H1 (cell line): ENCODE measurements at regions not wholly inside any gene's neighbourhood (a gene's known extent, or its start where the extent isn't known, plus 50 kb on each side); places are given as distances from the start of the nearest gene placed in this dataset.

ENCODE experiments used
- CTCF ChIA-PET: fragments of 300-600 bp; sonication (Branson Sonifier 250); formaldehyde crosslinking; loops from one replicate; lab custom pipeline; 2021; ENCODE audit not compliant: partially characterized antibody; lab: Charles Lee
- POLR2A ChIA-PET: fragments of 300-600 bp; sonication (Branson Sonifier 250); formaldehyde crosslinking; loops from one replicate; lab custom pipeline; 2021; ENCODE audit warnings: inconsistent platforms; ENCODE audit not compliant: partially characterized antibody; lab: Charles Lee
- DNase-seq, 2 experiments: peaks; one replicate each; pipeline versions ENCODE4 v3.0.0 to v3.0.0-alpha.2; 2010 to 2022; ENCODE audit warnings: low spot score in 2 of 2, low read depth in 1 of 2, mixed read lengths in 1 of 2
- FAIRE-seq: peaks from 2 replicates; lab custom pipeline; 2011; peaks lifted over from hg19 to GRCh38; lab: Jason Lieb, UNC
- H2AFZ ChIP-seq: 2 replicates; pipeline ENCODE4 v1.8.1; 2012; ENCODE audit warnings: low read length, inconsistent platforms
- H2AK5ac ChIP-seq: 2 replicates; pipeline ENCODE4 v1.6.1; 2013; ENCODE audit warnings: low read depth, low read length
- H2BK120ac ChIP-seq: replicated peaks from 2 replicates; pipeline ENCODE3; 2013; ENCODE audit warnings: low read depth, low read length, inconsistent platforms
- H2BK12ac ChIP-seq: 2 replicates; pipeline ENCODE4 v1.6.1; 2013; ENCODE audit warnings: low read depth, low read length
- H2BK15ac ChIP-seq: 2 replicates; pipeline ENCODE4 v1.6.1; 2013; ENCODE audit warnings: low read length
- H2BK20ac ChIP-seq: 2 replicates; pipeline ENCODE4 v1.6.1; 2013; ENCODE audit warnings: low read length
- H2BK5ac ChIP-seq: 2 replicates; pipeline ENCODE4 v1.6.1; 2013; ENCODE audit warnings: low read depth, low read length
- H3K14ac ChIP-seq: 2 replicates; pipeline ENCODE4 v1.6.1; 2013; ENCODE audit warnings: inconsistent platforms; ENCODE audit not compliant: insufficient read length
- H3K18ac ChIP-seq: 2 replicates; pipeline ENCODE4 v1.6.1; 2013; ENCODE audit warnings: low read length; ENCODE audit errors: extremely low read depth
- H3K23ac ChIP-seq: 2 replicates; pipeline ENCODE4 v1.6.1; 2013; ENCODE audit warnings: inconsistent platforms; ENCODE audit not compliant: insufficient read length
- H3K23me2 ChIP-seq: 2 replicates; pipeline ENCODE4 v1.6.1; 2013; ENCODE audit warnings: low read depth, low read length
- H3K27ac ChIP-seq: 2 replicates; pipeline ENCODE4 v1.6.1; 2011; ENCODE audit warnings: low read depth, low read length, inconsistent platforms
- H3K27me3 ChIP-seq, 4 experiments: replicated peaks in 1 of 4; 1 replicate in 1 of 4; 2 replicates in 3 of 4; pipeline versions ENCODE4 v1.6.1 to v1.8.1; 2011 to 2013; ENCODE audit warnings: low read length in 3 of 4, mild to moderate bottlenecking in 3 of 4, inconsistent platforms in 2 of 4, mixed read lengths in 2 of 4, moderate library complexity in 1 of 4; ENCODE audit not compliant: control insufficient read depth in 3 of 4, insufficient read depth in 3 of 4; ENCODE audit errors: extremely low read depth in 1 of 4
- H3K36me3 ChIP-seq, 4 experiments: 2 replicates each; pipeline versions ENCODE4 v1.6.1 to v1.8.1; 2011 to 2013; ENCODE audit warnings: mild to moderate bottlenecking in 4 of 4, low read length in 3 of 4, moderate library complexity in 2 of 4, control low read depth in 1 of 4, inconsistent platforms in 1 of 4; ENCODE audit not compliant: insufficient read depth in 4 of 4, control insufficient read depth in 2 of 4
- H3K4ac ChIP-seq: replicated peaks from 2 replicates; pipeline ENCODE3; 2013; ENCODE audit warnings: low read length, low read depth, mixed read lengths, inconsistent platforms; ENCODE audit not compliant: insufficient read length
- H3K4me1 ChIP-seq, 4 experiments: replicated peaks in 1 of 4; 1 replicate in 1 of 4; 2 replicates in 3 of 4; pipeline versions ENCODE4 v1.6.1 to v1.8.1; 2011 to 2013; ENCODE audit warnings: low read length in 3 of 4, inconsistent platforms in 2 of 4, mixed read lengths in 1 of 4; ENCODE audit not compliant: insufficient read depth in 4 of 4, control insufficient read depth in 3 of 4
- H3K4me2 ChIP-seq, 2 experiments: 2 replicates each; pipeline versions ENCODE4 v1.6.1 to v1.8.1; 2011 to 2013; ENCODE audit warnings: low read depth in 2 of 2, low read length in 2 of 2, control low read depth in 1 of 2, inconsistent platforms in 1 of 2, mild to moderate bottlenecking in 1 of 2; ENCODE audit not compliant: insufficient read depth in 1 of 2
- H3K4me3 ChIP-seq, 4 experiments: fragments of 200-600, 300-600 bp in 1 of 4; sonication (generic), shearing (Covaris generic), sonication (Bioruptor Twin) in 1 of 4; 2 replicates each; pipeline versions ENCODE4 v1.5.1 to v1.8.1; 2011 to 2016; ENCODE audit warnings: low read length in 4 of 4, low read depth in 3 of 4, control low read depth in 2 of 4, inconsistent platforms in 2 of 4, mild to moderate bottlenecking in 2 of 4, mixed read lengths in 1 of 4, moderate library complexity in 1 of 4; ENCODE audit not compliant: insufficient read depth in 2 of 4; ENCODE audit errors: extremely low read depth in 1 of 4
- H3K56ac ChIP-seq: replicated peaks from 2 replicates; pipeline ENCODE3; 2013; ENCODE audit warnings: low read depth, mild to moderate bottlenecking, mixed read lengths, low read length, inconsistent platforms; ENCODE audit not compliant: insufficient read length
- H3K79me1 ChIP-seq: 2 replicates; pipeline ENCODE4 v1.6.1; 2013; ENCODE audit warnings: low read depth, low read length, control low read depth
- H3K79me2 ChIP-seq, 2 experiments: 2 replicates each; pipeline versions ENCODE4 v1.6.1 to v1.8.1; 2012 to 2013; ENCODE audit warnings: low read length in 2 of 2, mild to moderate bottlenecking in 2 of 2, inconsistent platforms in 1 of 2; ENCODE audit not compliant: insufficient read depth in 2 of 2, control insufficient read depth in 1 of 2
- H3K9ac ChIP-seq, 4 experiments: replicated peaks in 1 of 4; 1 replicate in 1 of 4; 2 replicates in 3 of 4; pipeline versions ENCODE4 v1.6.1 to v1.8.1; 2011 to 2013; ENCODE audit warnings: low read depth in 3 of 4, low read length in 3 of 4, control low read depth in 2 of 4, mild to moderate bottlenecking in 2 of 4, moderate library complexity in 2 of 4, inconsistent platforms in 1 of 4; ENCODE audit errors: extremely low read depth in 1 of 4
- H3K9me3 ChIP-seq, 2 experiments: 2 replicates each; pipeline versions ENCODE4 v1.6.1 to v1.8.1; 2012 to 2013; ENCODE audit warnings: mild to moderate bottlenecking in 2 of 2, moderate library complexity in 2 of 2, control low read depth in 1 of 2, inconsistent platforms in 1 of 2, low read depth in 1 of 2, low read length in 1 of 2, mixed read lengths in 1 of 2; ENCODE audit not compliant: insufficient read depth in 2 of 2
- H4K20me1 ChIP-seq, 2 experiments: replicated peaks in 1 of 2; 2 replicates each; pipeline versions ENCODE3 to v1.8.1; 2011 to 2013; ENCODE audit warnings: inconsistent platforms in 2 of 2, low read length in 2 of 2, mild to moderate bottlenecking in 1 of 2; ENCODE audit not compliant: insufficient read depth in 2 of 2, control insufficient read depth in 1 of 2
- H4K5ac ChIP-seq: 2 replicates; pipeline ENCODE4 v1.6.1; 2013; ENCODE audit warnings: low read length, low read depth, mixed read lengths, inconsistent platforms; ENCODE audit not compliant: insufficient read length
- H4K8ac ChIP-seq: 2 replicates; pipeline ENCODE4 v1.8.0; 2013; ENCODE audit warnings: mild to moderate bottlenecking, moderate library complexity, low read length, inconsistent platforms; ENCODE audit not compliant: insufficient read depth; ENCODE audit errors: extremely low read depth
- H4K91ac ChIP-seq: replicated peaks from 2 replicates; pipeline ENCODE3; 2013; ENCODE audit warnings: low read length, mixed read lengths, inconsistent platforms; ENCODE audit not compliant: insufficient read length
- ASH2L ChIP-seq: fragments of 200-600, 300-600 bp; sonication (generic); IDR thresholded peaks from one replicate; pipeline ENCODE4 v1.7.1; 2017; ENCODE audit warnings: low read length
- BRCA1 ChIP-seq: IDR thresholded peaks from 2 replicates; pipeline ENCODE4 v1.6.1; 2012; ENCODE audit warnings: low read depth, low read length, improper control_type of control experiment
- CHD1 ChIP-seq: IDR thresholded peaks from 2 replicates; pipeline ENCODE4 v1.6.1; 2012; ENCODE audit warnings: low read depth, low read length, improper control_type of control experiment
- CHD2 ChIP-seq: IDR thresholded peaks from 2 replicates; pipeline ENCODE4 v1.6.1; 2012; ENCODE audit warnings: low read length, improper control_type of control experiment
- CTBP2 ChIP-seq: IDR thresholded peaks from 2 replicates; pipeline ENCODE4 v1.7.0; 2011; ENCODE audit warnings: borderline replicate concordance, mild to moderate bottlenecking, moderate library complexity, mixed read lengths, low read length; ENCODE audit not compliant: insufficient read depth, insufficient read length
- EP300 ChIP-seq, 2 experiments: IDR thresholded peaks; 1 replicate in 1 of 2; 2 replicates in 1 of 2; pipeline ENCODE4 v1.6.1; 2011 to 2012; ENCODE audit warnings: low read depth in 2 of 2, low read length in 2 of 2, mild to moderate bottlenecking in 2 of 2, borderline replicate concordance in 1 of 2, inconsistent platforms in 1 of 2, moderate library complexity in 1 of 2
- EZH2 ChIP-seq: fragments of 200-600 bp; sonication (generic); IDR thresholded peaks from 2 replicates; pipeline ENCODE4 v1.7.1; 2012; ENCODE audit warnings: low read depth, mild to moderate bottlenecking, moderate library complexity, low read length, inconsistent platforms; ENCODE audit not compliant: severe bottlenecking
- HDAC2 ChIP-seq, 2 experiments: fragments of 300-600 bp in 1 of 2; sonication (generic) in 1 of 2; IDR thresholded peaks; 2 replicates each; pipeline ENCODE4 v1.6.1; 2011 to 2012; ENCODE audit warnings: low read depth in 2 of 2, low read length in 2 of 2, mild to moderate bottlenecking in 2 of 2, moderate library complexity in 2 of 2, borderline replicate concordance in 1 of 2, inconsistent platforms in 1 of 2
- HDAC6 ChIP-seq: IDR thresholded peaks from one replicate; pipeline ENCODE4 v1.7.1; 2012; ENCODE audit warnings: low read depth, mild to moderate bottlenecking, inconsistent platforms, low read length, moderate library complexity
- JUN ChIP-seq: IDR thresholded peaks from 2 replicates; pipeline ENCODE4 v1.6.1; 2011; ENCODE audit warnings: low read depth, mild to moderate bottlenecking, improper control_type of control experiment, low read length
- KDM4A ChIP-seq: IDR thresholded peaks from one replicate; pipeline ENCODE4 v1.7.1; 2012; ENCODE audit warnings: low read depth, mild to moderate bottlenecking, moderate library complexity, low read length, inconsistent platforms; ENCODE audit not compliant: severe bottlenecking
- RAD21 ChIP-seq, 2 experiments: IDR thresholded peaks in 1 of 2; conservative IDR thresholded peaks in 1 of 2; 2 replicates each; pipeline ENCODE4 v1.6.1; 2011; ENCODE audit warnings: low read depth in 2 of 2, low read length in 2 of 2, improper control_type of control experiment in 1 of 2, inconsistent platforms in 1 of 2, mild to moderate bottlenecking in 1 of 2, moderate library complexity in 1 of 2
- RFX5 ChIP-seq: IDR thresholded peaks from 2 replicates; pipeline ENCODE4 v1.6.1; 2011; ENCODE audit warnings: low read depth, low read length, improper control_type of control experiment, borderline replicate concordance
- WGBS, 2 experiments: shearing (Covaris generic) in 1 of 2; methylation state at CpG; one replicate each; pipeline versions ENCODE4 v1.1.6 to v1.1.7; 2013 to 2015; ENCODE audit warnings: low lambda C conversion rate in 2 of 2, mixed read lengths in 2 of 2, inconsistent platforms in 1 of 2, low coverage in 1 of 2, missing lambda C conversion rate in 1 of 2; ENCODE audit not compliant: insufficient replicate concordance in 2 of 2, insufficient coverage in 1 of 2, insufficient read length in 1 of 2; ENCODE audit errors: extremely low coverage in 1 of 2, missing lambda C conversion rate in 1 of 2; 5-methylcytosine and 5-hydroxymethylcytosine counted together

GRCh38 chr11:91840640-91841240 lies 383.9 kb upstream of the FAT3 start:
- Histone ChIP-seq H3K27me3 (no peaks in the 10 kb centered on the region), H2BK120ac (no peak overlapping the region), H3K18ac (no peak overlapping the region), H3K23me2 (no peaks in the 10 kb centered on the region), H4K20me1 (no peaks in the 10 kb centered on the region), H3K23ac (no peak overlapping the region), H3K79me1 (no peaks in the 10 kb centered on the region), H3K9ac (no peak overlapping the region), H4K91ac (no peak overlapping the region), H2BK15ac (no peak overlapping the region), H2AFZ (no peak overlapping the region), H3K4ac (no peak overlapping the region), H3K9me3 (no peaks in the 10 kb centered on the region), H2AK5ac (no peak overlapping the region), H3K56ac (no peak overlapping the region), H2BK5ac (no peak overlapping the region), H3K36me3 (no peaks in the 10 kb centered on the region), H3K4me2 (no peak overlapping the region), H3K4me1 (no peaks in the 10 kb centered on the region), H3K79me2 (no peaks in the 10 kb centered on the region), H2BK20ac (no peak overlapping the region), H3K4me3 (no peak overlapping the region), H3K27ac (no peak overlapping the region), H4K5ac (no peak overlapping the region), H3K14ac (no peak overlapping the region), H4K8ac (no peak overlapping the region), H2BK12ac (no peak overlapping the region)
- no peak for FAIRE-seq
- ChIA-PET CTCF (interaction anchor here (0.6 to 4.3 kb wide), 2 partner anchors 9 to 47 kb away, joined by 3 to 21 read pairs; no protein-coding TSS in a partner anchor), POLR2A (no interaction called here)
- DNase-seq: no peak
- WGBS, 2 experiments: 94% methylated on average over 4 of the region's 4 CpGs; no CpG with 5 or more reads in 1 of the 2 experiments
- no peak for TF ChIP-seq BRCA1
- no peak for TF ChIP-seq EZH2
- no peak for TF ChIP-seq JUN
- TF ChIP-seq RAD21 (IDR thresholded peaks at IDR 0.05 in 1 of 2, conservative IDR thresholded peaks at IDR 0.05 in 1 of 2; ENCODE audit: low read depth in 2 of 2, low read length in 2 of 2): no peak
- no peak for TF ChIP-seq CHD1
- TF ChIP-seq HDAC6: no peak
- TF ChIP-seq RFX5: no peak
- TF ChIP-seq CHD2: no peak
- no peak for TF ChIP-seq KDM4A
- TF ChIP-seq HDAC2 (IDR thresholded peaks at IDR 0.05; ENCODE audit: borderline replicate concordance in 1 of 2, low read depth in 2 of 2, low read length in 2 of 2): no peak
- TF ChIP-seq EP300 (IDR thresholded peaks at IDR 0.05; ENCODE audit: borderline replicate concordance in 1 of 2, low read depth in 2 of 2, low read length in 2 of 2): no peak
- no peak for TF ChIP-seq ASH2L
- no peak for TF ChIP-seq CTBP2
